Colonic mucosa (tissue), 4 donors: ENCODE measurements at regions not wholly inside any gene's neighbourhood (a gene's known extent, or its start where the extent isn't known, plus 50 kb on each side); places are given as distances from the start of the nearest gene placed in this dataset.
"Not testable (repeated sequence)": the region's sequence is repeated elsewhere in the genome, so short reads cannot be mapped to it uniquely, and the experiment has no call there.

Source experiments
- DNase-seq: peaks from one replicate; pipeline ENCODE4 v3.0.0-alpha.2; 2020
- H3K27ac ChIP-seq: fragments of 200-600 bp; one replicate; pipeline ENCODE4 v1.8.0; 2021
- H3K27me3 ChIP-seq: fragments of 200-600 bp; one replicate; pipeline ENCODE4 v1.8.0; 2021
- H3K36me3 ChIP-seq: fragments of 200-600 bp; one replicate; pipeline ENCODE4 v1.8.0; 2021
- H3K4me1 ChIP-seq: fragments of 200-600 bp; one replicate; pipeline ENCODE4 v1.8.0; 2021; ENCODE audit warnings: mild to moderate bottlenecking
- H3K4me3 ChIP-seq: fragments of 200-600 bp; one replicate; pipeline ENCODE4 v1.8.0; 2021
- H3K9ac ChIP-seq, 2 donors: one replicate each; pipeline ENCODE4 v1.7.0; 2013; ENCODE audit warnings: control low read depth in 2 of 2, low read depth in 2 of 2, low read length in 2 of 2
- H3K9me3 ChIP-seq: fragments of 200-600 bp; one replicate; pipeline ENCODE4 v1.8.0; 2021
- intact Hi-C: fragments of 100-400 bp; cut with DNase I; formaldehyde crosslinking; loops from one replicate; pipeline ENCODE4 v1.14.1; 2022
- TF ChIP-seq, protein P1 (sequence below): fragments of 200-600 bp; IDR thresholded peaks from one replicate; pipeline ENCODE4 v1.8.0; 2022; ENCODE audit warnings: antibody characterized with exemption, mild to moderate bottlenecking
- donor health status: healthy.
- donor health status: DM: no; HTN: no; CAD: no.
- donor health status: DM: no; HTN: no; CAD: no.

DNA sequence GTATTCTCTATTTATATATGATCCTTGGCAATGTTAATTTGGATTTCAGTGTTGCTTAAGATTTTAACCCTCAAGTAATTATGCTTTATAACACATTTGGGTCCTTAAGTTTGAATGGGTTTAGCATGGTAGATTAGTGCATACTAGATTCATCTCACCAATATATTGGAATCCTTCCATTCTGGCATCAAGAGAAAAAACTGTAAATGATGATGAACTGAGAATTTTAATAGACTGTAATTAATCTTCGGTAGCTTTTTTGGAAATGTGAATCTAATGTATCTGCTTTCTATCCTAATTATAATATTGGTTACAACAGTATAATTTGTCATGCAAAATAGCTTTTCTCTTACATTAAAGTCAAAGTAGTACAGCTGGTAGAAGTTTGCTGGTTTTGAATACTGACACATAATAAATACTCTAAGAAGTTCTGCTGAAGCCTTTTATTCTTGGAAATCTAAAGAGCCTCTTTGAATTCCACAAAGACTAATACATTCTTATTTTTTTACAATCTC, 279.8 kb downstream of the AMY1C start:
- TF ChIP-seq, protein P1, sequence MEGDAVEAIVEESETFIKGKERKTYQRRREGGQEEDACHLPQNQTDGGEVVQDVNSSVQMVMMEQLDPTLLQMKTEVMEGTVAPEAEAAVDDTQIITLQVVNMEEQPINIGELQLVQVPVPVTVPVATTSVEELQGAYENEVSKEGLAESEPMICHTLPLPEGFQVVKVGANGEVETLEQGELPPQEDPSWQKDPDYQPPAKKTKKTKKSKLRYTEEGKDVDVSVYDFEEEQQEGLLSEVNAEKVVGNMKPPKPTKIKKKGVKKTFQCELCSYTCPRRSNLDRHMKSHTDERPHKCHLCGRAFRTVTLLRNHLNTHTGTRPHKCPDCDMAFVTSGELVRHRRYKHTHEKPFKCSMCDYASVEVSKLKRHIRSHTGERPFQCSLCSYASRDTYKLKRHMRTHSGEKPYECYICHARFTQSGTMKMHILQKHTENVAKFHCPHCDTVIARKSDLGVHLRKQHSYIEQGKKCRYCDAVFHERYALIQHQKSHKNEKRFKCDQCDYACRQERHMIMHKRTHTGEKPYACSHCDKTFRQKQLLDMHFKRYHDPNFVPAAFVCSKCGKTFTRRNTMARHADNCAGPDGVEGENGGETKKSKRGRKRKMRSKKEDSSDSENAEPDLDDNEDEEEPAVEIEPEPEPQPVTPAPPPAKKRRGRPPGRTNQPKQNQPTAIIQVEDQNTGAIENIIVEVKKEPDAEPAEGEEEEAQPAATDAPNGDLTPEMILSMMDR = no peak
- H3K4me1 ChIP-seq = no peaks in the 10 kb centered on the region
- DNase-seq = no peak
- no peak overlapping the region for H3K27ac ChIP-seq
- intact Hi-C loops = no loop called here
- no peak overlapping the region for H3K4me3 ChIP-seq
- H3K9ac ChIP-seq = no peak overlapping the region
- H3K36me3 ChIP-seq = no peaks in the 10 kb centered on the region
- H3K27me3 ChIP-seq = no peaks in the 10 kb centered on the region
- no peaks in the 10 kb centered on the region for H3K9me3 ChIP-seq

DNA sequence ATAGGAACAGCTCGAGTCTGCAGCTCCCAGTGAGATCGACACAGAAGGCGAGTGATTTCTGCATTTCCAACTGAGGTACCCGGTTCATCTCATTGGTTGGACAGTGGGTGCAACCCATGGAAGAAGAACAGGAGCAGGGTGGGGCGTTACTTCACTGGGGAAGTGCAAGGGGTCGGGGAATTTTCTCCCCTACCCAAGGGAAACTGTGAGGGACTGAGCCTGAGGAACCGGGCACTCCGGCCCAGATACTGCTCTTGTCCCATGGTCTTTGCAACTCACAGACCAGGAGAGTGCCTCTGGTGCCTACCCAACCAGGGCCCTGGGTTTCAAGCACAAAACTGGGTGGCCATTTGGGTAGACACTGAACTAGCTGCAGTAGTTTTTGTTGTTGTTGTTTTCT, 307.1 kb downstream of the AMY1C start:
- TF ChIP-seq, protein P1 = no peak
- Histone ChIP-seq H3K27me3 (no peaks in the 10 kb centered on the region), H3K4me1 (peaks cover 4% of the 10 kb centered on the region), H3K4me3 (no peak overlapping the region), H3K27ac (no peak overlapping the region), H3K9ac (no peak overlapping the region), H3K9me3 (no peaks in the 10 kb centered on the region), H3K36me3 (no peaks in the 10 kb centered on the region)
- no peak for DNase-seq
- intact Hi-C loops = no loop called here

DNA sequence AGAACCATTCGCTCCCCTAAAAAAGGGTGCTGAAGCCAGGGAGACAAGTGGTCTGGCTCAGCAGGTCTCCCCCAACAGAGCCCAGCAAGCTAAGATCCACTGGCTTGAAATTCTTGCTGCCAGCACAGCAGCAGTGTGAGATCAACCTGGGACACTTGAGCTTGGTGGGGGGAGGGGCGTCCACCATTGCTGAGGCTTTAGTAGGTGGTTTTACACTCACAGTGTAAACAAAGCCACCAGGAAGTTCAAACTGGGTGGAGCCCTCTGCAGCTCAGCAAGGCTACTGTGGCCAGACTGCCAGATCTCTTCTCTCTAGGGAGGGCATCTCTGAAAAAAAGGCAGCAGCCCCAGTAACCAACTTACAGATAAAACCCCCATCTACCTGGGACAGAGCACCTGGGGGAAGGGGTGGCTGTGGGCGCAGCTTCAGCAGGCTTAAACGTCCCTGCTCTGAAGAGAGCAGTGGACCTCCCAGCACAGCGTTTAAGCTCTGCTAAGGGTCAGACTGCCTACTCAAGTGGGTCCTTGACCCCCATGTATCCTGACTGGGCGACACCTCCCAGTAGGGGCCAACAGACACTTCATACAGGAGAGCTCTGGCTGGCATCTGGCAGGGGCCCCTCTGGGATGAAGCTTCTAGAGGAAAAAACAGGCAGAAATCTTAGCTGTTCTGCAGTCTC, 307.7 kb downstream of the AMY1C start:
- H3K27ac ChIP-seq, H3K27me3 ChIP-seq: not testable (repeated sequence)
- peak; percentile 76 for DNase-seq

GRCh38 chr1:104061637-104062036, 311.9 kb downstream of the AMY1C start:
- intact Hi-C loops, H3K9ac ChIP-seq, DNase-seq, H3K9me3 ChIP-seq, H3K4me1 ChIP-seq, H3K4me3 ChIP-seq, H3K27ac ChIP-seq, H3K36me3 ChIP-seq, H3K27me3 ChIP-seq: not testable (repeated sequence)

More for the DNA sequence above, 307.7 kb downstream of the AMY1C start:
- H3K9ac ChIP-seq, H3K4me1 ChIP-seq, H3K4me3 ChIP-seq, H3K36me3 ChIP-seq, intact Hi-C loops, H3K9me3 ChIP-seq: not testable (repeated sequence)

- Histone ChIP-seq H3K27me3 (no peaks in the 10 kb centered on the region), H3K9me3 (no peaks in the 10 kb centered on the region)
- intact Hi-C loops = no loop called here
Measured at GRCh38 chr1:104064399-104064798, 314.7 kb downstream of the AMY1C start.

DNA sequence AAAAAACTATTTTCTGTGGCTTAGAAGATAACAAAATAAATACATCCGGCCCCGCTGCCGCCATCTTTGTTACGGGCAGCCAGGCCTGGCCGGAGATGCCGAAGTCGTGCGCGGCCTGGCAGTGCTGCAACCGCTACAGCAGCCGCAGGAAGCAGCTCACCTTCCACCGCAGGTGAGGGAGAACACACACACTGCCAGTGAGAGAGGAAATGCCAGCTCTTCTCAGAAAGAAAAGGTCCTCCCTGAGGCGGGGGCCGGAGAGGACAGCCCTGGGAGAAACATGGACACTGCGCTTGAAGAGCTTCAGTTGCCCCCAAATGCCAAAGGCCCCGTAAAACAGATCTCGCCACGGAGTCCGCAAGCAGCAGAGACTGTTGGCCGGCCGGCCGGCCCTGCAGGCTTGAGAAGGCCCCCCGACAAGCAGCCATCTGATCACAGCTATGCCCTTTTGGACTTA, 323.2 kb downstream of the AMY1C start:
- Histone ChIP-seq H3K27me3 (no peaks in the 10 kb centered on the region), H3K9me3 (no peaks in the 10 kb centered on the region), H3K4me3 (no peak overlapping the region), H3K36me3 (no peaks in the 10 kb centered on the region), H3K9ac (no peak overlapping the region), H3K4me1 (no peaks in the 10 kb centered on the region), H3K27ac (no peak overlapping the region)
- intact Hi-C loops = no loop called here
- TF ChIP-seq, protein P1 = no peak
- DNase-seq = peak; percentile 17

More at GRCh38 chr1:104064399-104064798, 314.7 kb downstream of the AMY1C start:
- H3K4me3 ChIP-seq = no peak overlapping the region
- H3K36me3 ChIP-seq = no peaks in the 10 kb centered on the region
- no peak for DNase-seq
- no peaks in the 10 kb centered on the region for H3K4me1 ChIP-seq
- H3K27ac ChIP-seq = no peak overlapping the region
- no peak overlapping the region for H3K9ac ChIP-seq
- TF ChIP-seq, protein P1 = no peak
